OCI-LY7 (cell line): ENCODE measurements at regions not wholly inside any gene's neighbourhood (a gene's known extent, or its start where the extent isn't known, plus 50 kb on each side); places are given as distances from the start of the nearest gene placed in this dataset.

Source experiments
- EZH2phosphoT487 ChIP-seq: fragments of 200-600 bp; sonication (generic); IDR thresholded peaks from 2 replicates; pipeline ENCODE4 v1.6.1; 2018; ENCODE audit warnings: low read depth, borderline replicate concordance, mild to moderate bottlenecking, mixed run types, antibody characterized with exemption, low read length, moderate library complexity, mixed read lengths
- TF ChIP-seq, protein P1 (sequence below): fragments of 200-600 bp; sonication (generic); conservative IDR thresholded peaks from 2 replicates; pipeline ENCODE4 v1.5.1; 2014; ENCODE audit warnings: mild to moderate bottlenecking, antibody characterized with exemption, low read length, moderate library complexity, mixed read lengths

- TF ChIP-seq, protein P1, sequence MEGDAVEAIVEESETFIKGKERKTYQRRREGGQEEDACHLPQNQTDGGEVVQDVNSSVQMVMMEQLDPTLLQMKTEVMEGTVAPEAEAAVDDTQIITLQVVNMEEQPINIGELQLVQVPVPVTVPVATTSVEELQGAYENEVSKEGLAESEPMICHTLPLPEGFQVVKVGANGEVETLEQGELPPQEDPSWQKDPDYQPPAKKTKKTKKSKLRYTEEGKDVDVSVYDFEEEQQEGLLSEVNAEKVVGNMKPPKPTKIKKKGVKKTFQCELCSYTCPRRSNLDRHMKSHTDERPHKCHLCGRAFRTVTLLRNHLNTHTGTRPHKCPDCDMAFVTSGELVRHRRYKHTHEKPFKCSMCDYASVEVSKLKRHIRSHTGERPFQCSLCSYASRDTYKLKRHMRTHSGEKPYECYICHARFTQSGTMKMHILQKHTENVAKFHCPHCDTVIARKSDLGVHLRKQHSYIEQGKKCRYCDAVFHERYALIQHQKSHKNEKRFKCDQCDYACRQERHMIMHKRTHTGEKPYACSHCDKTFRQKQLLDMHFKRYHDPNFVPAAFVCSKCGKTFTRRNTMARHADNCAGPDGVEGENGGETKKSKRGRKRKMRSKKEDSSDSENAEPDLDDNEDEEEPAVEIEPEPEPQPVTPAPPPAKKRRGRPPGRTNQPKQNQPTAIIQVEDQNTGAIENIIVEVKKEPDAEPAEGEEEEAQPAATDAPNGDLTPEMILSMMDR: no peak
- TF ChIP-seq EZH2phosphoT487: no peak
Measured at GRCh38 chr20:40773376-40773775, 84.3 kb upstream of the MAFB start.
